GM18858 (cell line): ENCODE measurements at regions not wholly inside any gene's neighbourhood (a gene's known extent, or its start where the extent isn't known, plus 50 kb on each side); places are given as distances from the start of the nearest gene placed in this dataset.

Source experiments
- ATAC-seq: cut with Tn5 transposase; IDR thresholded peaks from one replicate; pipeline ENCODE4 v1.9.1; 2021; ENCODE audit not compliant: unreplicated experiment

GRCh38 chr2:126368758-126369157 lies 287.2 kb upstream of the GYPC start:
- ATAC-seq: no peak

- no peak for ATAC-seq
Measured at GRCh38 chr2:126370201-126370600, 285.8 kb upstream of the GYPC start.

GRCh38 chr2:126372406-126372805 lies 283.6 kb upstream of the GYPC start:
- ATAC-seq: no peak

GRCh38 chr2:126378176-126378575 lies 277.8 kb upstream of the GYPC start:
- ATAC-seq: no peak

GRCh38 chr2:126381091-126381490 lies 274.9 kb upstream of the GYPC start:
- ATAC-seq: no peak

GRCh38 chr2:126382998-126383397 lies 273.0 kb upstream of the GYPC start:
- no peak for ATAC-seq

GRCh38 chr2:126383800-126384199 lies 272.2 kb upstream of the GYPC start:
- no peak for ATAC-seq

GRCh38 chr2:126385441-126385840 lies 270.5 kb upstream of the GYPC start:
- ATAC-seq: no peak

GRCh38 chr2:126385983-126386382 lies 270.0 kb upstream of the GYPC start:
- no peak for ATAC-seq

- ATAC-seq: no peak
Measured at GRCh38 chr2:126389446-126389845, 266.5 kb upstream of the GYPC start.

GRCh38 chr2:126392889-126393288 lies 263.1 kb upstream of the GYPC start:
- ATAC-seq: no peak

- no peak for ATAC-seq
Measured at GRCh38 chr2:126399001-126399400, 257.0 kb upstream of the GYPC start.

GRCh38 chr2:126403039-126403628 lies 252.8 kb upstream of the GYPC start:
- ATAC-seq: no peak

- no peak for ATAC-seq
Measured at GRCh38 chr2:126406267-126406666, 249.7 kb upstream of the GYPC start.

- no peak for ATAC-seq
Measured at GRCh38 chr2:126408671-126409070, 247.3 kb upstream of the GYPC start.

- no peak for ATAC-seq
Measured at GRCh38 chr2:126409850-126410249, 246.1 kb upstream of the GYPC start.

- peak; percentile 81 for ATAC-seq
Measured at GRCh38 chr2:126413079-126413478, 242.9 kb upstream of the GYPC start.

GRCh38 chr2:126419403-126419802 lies 236.6 kb upstream of the GYPC start:
- ATAC-seq: no peak

GRCh38 chr2:126425943-126426342 lies 230.0 kb upstream of the GYPC start:
- ATAC-seq: no peak

GRCh38 chr2:126429103-126429502 lies 226.9 kb upstream of the GYPC start:
- no peak for ATAC-seq

- no peak for ATAC-seq
Measured at GRCh38 chr2:126431136-126431535, 224.8 kb upstream of the GYPC start.

GRCh38 chr2:126436411-126436810 lies 219.5 kb upstream of the GYPC start:
- no peak for ATAC-seq

GRCh38 chr2:126437016-126437415 lies 218.9 kb upstream of the GYPC start:
- no peak for ATAC-seq

- no peak for ATAC-seq
Measured at GRCh38 chr2:126444512-126444911, 211.4 kb upstream of the GYPC start.
